Activated T-cell treated with anti-CD3 and anti-CD28 coated beads for 24 hours (primary cell): ENCODE measurements at regions not wholly inside any gene's neighbourhood (a gene's known extent, or its start where the extent isn't known, plus 50 kb on each side); places are given as distances from the start of the nearest gene placed in this dataset.
"Not testable (repeated sequence)": the region's sequence is repeated elsewhere in the genome, so short reads cannot be mapped to it uniquely, and the experiment has no call there.

Experiments
- DNase-seq: peaks from one replicate; pipeline ENCODE4 v3.0.0-alpha.2; 2020; ENCODE audit warnings: low read depth

DNA sequence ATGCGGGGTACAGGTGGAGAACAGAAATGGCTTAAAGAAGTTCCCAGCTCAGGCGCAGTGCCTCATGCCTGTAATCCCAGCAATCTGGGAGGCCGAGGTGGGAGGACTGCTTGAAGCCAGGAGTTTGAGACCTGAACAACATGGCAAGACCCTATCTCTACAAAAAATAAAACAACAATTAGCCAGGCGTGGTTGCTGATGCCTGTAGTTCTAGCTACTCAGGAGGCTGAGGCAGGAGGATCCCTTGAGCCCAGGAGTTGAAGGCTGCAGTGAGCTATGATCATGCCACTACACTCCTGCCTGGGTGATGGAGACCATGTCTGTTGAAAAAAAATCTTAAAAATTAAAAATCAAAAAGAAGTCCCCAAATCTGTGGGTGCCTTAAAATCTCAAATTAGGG is 228.3 kb upstream of the WSB1 start:
- DNase-seq = no peak

DNA sequence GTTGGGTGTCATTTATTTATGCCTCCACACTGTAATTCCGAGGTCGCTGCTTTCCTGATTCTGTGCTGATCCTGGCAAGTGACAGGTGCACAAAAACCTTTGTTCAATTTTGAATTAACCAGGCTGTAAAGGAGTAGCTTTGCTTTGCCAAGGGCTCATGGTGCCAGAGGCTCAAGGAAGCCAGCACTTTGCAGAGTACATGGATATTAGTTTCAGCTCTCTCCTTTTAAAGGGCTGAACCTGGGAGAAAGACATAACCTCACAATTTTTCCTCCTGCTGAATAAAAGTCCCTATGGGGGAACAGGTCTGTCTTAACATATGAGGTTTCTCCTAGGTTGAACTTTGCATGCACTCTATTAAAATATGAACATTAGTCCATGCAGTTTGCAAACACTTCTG is 227.6 kb upstream of the WSB1 start:
- no peak for DNase-seq

DNA sequence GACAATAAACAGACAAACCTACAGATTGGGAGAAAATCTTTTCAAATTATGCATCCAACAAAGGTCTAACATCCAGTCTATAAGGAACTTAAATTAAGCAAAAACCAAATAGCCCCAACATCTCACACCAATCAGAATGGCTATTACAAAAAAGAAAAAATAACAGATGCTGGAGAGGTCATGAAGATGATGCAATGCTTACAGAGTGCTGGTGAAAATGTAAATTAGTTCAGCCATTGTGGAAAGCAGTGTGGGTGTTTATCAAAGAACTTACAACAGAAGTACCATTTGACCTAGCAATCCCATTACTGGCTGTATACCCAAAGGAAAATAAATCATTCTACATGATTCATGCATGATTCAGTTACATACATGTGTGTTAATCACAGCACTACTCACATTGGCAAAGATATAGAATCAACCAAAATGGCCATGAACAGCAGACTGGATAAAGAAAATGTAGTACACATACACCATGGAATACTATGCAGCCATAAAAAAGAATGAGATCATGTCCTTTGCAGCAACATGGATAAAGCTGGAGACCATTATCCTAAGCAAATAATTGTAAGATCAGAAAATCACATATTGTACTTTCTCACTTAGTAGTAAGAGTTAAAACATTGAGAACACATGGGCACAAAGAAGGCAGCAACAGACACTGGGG is 223.9 kb upstream of the WSB1 start:
- no peak for DNase-seq

DNA sequence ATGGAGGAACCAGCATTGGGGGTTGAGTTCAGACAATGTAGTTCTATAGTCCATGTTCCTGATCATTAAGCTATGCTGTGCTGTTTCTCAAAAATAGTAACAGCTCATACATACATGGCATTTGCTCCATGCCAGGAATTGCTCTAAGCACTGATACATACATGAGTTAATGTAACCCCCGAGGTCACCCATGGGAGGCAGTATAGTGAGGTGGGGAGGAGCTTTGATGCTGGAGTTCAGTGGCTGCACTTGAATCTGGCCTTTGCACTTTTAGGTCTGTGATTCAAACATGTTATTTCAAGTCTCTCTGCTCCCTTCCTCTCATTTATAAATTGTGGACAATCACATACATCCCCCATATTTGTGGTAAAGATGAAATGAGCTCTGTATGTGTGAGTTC is 223.1 kb upstream of the WSB1 start:
- DNase-seq = no peak

DNA sequence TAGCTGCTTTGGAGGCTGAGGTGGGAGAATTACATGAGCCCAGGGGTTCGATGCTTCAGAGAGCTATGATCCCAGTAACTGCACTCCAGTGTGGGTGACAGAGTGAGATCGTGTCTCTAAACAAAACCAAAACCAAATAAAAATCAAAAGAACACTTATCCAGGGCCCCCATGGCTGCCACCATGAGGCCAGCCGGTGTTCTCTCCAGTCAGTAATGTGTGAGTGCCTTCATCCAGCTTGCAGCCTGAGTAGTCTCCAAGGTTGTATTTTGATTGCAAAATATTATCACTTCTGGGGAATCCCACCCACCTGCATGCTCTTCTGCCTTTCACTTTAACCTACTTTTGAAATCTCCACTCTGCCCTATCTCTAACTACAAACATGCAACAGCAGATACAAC is 221.0 kb upstream of the WSB1 start:
- DNase-seq = no peak

DNA sequence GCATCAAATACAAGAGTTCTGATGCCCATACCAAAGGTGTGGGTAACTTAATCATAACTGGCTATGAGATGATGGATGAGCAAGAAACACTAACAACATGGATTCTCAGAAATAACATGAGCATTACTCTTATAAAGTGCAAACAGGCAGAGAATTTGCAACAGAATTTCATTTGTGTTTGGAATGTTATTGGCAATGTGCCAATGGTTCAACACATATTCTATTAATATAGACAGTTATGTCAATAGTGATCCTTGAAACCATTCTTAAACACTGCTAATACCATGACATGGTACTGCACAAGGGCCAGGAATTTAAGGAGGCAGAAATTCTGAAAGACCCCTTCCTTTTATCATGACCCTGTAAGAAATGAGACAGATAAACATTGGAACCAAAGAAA is 217.1 kb upstream of the WSB1 start:
- DNase-seq = no peak

DNA sequence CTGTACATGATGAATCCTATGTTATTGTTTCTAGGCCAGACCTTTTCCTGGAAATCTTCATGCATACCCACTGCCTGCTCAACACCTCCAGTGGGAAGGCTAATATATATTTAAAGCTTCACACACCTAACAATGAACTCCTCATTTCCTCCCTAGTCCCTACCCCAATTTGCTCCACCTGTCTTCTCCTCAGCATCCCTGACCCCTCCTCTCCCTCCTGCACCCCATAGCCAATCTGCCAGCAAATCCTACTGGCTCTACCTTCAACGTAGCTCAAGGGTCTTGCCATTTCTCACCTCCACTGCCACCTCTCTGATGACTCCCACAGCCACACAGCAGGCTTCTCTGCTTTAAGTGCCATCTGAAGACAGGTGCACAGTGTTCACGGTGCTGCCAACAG is 215.6 kb upstream of the WSB1 start:
- DNase-seq = no peak

DNA sequence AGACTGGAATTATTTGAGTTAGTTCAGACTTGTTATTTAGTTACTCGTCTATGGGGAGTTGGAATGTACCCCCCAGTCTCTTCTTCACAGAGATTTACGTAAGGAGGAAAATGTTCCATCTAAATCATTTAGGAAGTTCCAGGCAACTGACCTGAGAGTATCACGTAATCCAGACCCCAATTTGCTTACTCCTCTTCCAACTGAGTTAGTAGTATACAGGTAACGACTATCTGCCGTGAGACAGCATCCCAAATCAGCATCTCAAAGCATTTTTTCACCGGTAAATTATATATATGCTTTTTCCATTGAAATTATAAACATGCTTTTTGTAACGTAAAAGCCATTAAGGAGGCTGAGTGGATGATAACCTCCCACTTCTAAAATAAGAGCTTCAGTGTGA is 214.3 kb upstream of the WSB1 start:
- DNase-seq = no peak

DNA sequence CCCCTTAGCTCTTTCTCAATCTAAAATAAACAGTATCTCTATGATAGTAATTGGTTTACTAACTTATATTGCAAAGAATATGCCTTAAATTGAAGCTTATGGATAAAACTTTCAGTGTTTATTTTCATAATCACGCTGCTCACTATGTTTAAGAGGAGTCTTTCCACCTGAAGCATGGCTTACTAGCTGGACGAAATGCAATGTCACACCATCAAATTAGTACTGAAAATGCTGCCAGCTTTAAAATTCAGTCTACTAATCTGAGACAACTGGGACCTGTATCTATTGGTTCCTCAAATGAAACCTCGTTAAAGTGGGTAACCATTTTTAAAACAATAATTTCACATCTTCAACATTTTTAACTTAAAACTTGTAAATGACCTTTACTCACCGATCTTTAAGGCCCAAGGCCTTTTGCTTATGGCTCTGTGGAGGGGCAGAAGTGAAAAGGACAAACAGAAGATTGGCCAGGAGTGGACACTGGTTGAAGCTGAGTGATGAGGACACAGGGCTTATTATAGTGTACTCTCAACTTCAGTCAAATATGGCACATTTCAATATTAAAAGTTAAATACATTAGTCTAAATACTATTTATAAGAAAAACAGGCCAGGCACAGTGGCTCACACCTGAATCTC is 212.8 kb upstream of the WSB1 start:
- DNase-seq = no peak

DNA sequence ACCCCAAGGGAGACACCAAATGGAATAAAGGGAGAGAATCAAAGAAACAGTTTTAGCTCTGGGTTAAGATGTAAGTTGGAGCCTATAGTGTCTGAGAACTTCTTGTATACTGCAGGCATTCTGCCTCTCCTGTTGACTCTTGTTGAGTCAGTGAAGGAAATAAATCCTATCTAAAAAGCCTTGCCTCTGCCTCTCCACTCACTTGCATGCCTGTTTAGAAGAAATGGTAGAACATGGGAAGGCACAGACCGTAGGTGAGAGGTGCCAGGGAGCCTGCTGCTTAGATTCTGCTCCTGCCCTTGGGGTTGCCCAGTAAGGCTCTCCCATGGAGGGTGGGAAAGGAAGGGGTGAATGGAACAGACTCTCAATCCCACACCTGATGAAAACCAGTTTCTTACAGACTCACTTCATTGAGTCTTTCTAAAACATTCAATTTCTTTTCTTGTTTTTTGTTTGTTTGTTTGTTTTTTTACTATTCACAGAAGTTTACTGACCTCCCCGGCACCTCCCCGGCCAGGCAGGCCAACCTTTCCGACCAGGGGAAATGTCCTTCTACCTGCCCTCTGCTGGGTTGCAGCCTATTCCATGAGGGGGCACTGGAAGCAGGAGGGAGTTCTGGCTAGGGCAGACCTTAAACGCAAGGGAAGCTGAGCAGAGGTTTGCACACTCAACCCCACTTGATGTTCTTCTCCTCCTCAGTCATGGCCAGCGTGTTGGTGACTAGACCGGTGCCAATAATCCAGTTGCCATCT is 211.7 kb upstream of the WSB1 start:
- no peak for DNase-seq

DNA sequence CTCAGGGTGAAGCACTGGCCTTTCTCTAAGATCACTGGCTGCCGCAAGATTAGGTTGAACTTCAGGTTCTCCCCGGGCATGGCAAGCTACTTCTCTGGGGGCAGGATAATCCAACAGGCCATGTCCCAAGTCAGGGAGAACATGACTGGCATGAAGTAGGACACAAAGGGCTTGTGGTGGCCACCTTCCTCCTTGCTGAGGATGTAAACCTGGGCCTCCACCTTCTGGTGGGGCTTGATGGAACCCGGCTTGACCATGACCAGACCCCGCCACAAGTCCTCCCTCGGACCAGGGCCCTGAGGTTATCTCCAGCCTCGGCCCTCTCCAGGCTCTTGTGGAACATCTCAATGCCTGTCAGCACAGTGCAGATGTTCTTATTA is 211.1 kb upstream of the WSB1 start:
- no peak for DNase-seq

DNA sequence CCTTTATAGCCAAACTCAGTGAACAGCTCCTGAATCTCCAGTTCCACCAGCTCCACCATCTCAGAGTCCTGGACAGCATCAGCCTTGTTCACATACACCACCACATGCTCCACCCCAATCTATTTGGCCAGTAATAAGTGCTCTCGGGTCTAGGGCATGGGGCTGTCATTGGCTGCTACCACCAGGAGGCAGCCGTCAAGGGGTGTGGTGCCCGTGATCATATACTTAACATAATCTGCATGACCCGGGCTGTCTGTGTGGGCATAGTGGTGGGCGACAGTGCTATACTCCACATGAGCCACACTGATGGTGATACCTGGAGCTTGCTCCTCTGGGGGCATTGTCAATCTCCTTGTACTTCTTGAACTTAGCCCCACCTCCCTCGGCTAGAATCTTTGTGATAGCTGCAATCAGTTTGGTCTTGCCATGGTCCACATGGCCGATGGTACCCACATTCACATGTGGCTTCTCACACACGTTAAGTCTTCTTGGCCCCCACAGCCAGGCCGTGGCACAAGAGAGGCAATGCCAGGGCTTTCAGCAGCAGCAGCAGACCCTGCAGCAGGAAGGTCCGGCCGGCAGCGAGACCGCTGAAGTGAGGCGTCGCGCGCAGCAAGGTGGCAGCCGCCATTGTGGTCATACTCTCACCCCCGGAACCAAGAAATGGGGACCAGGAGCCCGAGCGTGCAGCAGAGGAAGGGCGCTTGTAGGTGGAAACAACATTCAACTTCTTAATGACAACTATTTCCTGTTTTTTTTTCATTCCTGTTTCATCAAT is 210.3 kb upstream of the WSB1 start:
- DNase-seq = no peak

DNA sequence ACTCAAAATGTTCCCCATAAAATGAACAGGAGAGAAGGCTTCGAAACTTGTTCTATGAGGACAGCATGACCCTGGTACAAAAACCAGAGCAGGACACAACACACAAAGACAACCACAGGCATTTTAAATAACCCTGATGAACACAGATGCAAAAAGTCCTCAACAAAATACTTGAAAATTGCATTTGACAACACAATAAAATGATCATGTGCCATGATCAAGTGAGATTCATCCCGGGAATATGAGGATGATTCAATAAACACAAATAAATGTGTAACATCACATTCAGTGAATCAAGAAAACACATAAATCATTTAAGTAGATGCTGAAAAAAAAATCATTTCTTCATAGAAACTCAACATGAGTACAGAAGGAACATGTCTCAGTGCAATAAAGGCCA is 208.4 kb upstream of the WSB1 start:
- no peak for DNase-seq

DNA sequence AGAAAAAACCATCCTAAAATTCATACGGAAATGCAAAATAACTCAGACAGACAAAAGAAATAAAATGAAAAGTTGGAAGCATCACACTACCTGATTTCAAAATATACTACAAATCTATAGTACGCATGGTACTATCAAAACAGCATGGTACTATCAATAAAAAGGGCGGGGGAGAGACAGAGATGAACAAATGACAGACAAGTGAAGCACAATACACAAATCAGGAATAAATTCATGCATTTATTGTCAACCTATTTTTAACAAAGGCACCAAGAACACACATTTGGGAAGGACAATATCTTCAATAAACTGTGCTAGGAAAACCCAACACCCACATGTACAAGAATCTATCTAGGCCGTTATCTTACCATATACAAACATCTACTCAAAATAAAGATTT is 207.4 kb upstream of the WSB1 start:
- no peak for DNase-seq

DNA sequence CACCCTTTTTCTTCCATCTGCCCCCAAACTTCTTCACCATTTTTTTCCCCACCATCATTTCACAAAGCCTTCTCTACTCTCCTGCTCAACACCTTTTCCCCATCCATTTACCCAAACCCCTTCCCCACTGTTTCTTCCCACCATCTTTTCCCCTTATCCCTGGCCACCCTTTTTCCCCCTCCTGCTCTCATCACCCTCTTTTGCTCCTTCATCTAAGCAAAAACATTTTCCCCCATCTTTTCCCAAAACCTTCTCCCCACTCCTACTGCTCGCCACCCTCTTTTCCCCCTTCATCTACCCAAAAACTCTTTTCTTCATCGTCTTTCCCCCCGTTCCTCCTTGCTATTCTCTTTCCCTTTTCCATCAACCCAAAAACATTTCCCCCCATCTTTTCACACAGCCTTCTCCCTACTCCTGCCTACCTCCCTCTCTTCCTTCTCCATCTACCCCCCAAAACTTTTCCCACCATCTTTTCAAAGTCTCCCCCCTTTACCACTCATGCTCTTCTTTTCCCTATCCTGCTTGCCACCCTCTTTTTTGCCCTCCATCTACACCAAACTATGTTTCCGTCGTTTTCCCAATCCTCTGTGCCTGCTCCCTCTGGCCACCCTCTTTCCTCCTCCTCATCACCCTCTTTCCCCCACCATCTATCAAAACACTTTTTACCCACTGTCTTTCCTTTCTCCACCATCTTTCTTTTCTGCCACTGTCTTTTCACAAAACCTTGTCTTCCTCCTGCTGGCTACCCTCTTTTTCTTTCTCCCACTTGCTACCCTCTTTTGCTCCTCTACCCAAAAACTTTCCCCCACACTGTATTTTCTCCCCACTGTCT is 205.8 kb upstream of the WSB1 start:
- DNase-seq = no peak

DNA sequence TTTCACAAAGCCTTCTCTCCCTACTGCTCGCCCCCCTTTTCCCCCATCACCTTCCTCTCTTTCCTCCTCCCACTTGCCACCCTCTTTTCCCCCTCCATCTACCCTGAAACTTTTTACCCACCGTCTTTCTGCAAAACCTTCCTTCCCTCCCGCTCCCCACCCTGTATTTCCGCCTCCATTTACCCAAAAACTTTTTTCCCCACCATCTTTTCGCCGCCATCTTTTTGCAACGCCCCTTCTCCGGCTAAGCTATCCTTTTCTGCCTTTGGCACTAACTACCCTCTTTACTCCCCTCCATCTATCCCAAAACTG is 205.2 kb upstream of the WSB1 start:
- no peak for DNase-seq

DNA sequence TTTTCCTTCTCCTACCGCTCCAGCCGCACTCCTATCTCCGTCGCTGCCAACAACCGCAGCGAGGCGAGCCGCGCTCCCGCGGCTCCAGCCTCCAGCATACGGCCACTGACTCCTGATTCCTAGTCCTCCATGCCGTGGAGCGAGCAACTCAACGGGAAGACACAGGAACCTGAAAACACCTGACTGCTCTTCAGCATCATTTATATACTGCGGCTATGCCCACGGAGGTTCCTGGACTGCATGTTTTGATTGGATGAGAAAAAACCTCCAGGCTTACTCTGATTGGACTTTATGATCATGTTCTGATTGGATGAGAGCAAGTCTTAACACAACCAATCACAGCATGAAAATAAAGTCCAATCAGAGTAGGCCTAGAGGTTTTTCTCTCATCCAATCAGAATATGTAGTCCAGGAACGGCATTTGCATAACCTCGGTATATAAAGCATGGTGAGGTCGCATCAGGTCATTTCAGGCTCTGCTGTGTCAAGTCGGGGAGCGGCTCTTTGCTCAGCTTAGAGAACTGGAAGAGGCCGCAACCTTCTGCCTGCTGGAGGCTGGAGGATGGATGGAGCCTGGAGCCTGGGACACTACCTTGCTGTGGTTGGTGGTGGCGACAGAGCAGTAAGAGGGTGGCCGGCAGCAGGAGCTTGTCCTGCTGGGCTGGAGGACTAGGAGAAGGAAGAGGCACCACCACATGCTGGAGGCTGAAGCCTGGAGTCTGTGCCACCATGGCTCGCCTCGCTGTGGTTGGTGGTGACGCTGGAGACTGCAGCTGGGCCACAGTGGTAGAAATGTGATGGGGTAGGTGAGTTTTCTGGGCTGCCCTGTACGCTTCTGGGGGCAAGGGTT is 204.6 kb upstream of the WSB1 start:
- DNase-seq = not testable (repeated sequence)

DNA sequence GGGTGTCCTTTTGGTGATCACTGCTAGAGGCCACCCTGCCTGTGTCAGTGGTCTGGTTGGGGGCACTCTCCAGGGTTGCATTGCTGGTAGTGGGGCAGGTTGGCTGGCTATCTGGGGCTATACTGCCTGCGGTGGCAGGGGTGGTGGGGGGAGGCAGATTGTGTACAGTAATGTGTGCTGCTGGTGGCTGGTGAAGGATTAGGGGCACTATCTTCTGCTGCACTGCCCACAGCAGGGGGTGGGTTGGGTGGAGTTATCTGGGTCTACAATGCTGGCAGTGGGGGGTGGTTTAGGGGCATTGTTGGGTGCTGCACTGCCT is 204.0 kb upstream of the WSB1 start:
- DNase-seq = no peak

DNA sequence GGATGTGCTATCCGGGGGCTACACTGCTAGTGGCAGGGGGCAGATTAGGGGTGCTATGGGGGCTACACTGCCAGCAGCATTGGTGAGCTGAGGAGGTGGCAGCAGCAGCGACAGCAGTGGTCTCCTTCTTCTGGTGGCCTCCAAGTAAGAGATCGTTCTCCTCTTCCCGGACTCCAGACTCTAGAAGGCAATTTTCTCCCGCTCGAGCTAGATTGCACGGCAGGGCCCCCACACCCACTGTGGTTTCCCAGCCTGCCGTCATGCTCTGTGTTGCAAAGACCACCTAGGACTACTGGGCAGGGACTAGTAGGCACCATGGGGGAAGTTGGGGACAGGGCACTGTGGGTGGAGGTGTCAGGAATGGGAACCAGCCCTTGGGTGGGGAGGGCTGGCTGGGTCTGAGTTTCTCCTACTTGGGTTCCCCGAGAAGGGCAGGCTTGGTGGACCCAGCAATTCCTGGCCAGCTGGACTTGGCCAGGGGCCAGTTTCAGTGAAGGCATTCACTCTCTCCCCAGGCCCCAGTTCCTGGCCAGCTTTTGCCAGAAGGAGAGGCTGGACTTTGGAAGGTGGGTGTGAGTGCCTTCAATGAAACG is 203.4 kb upstream of the WSB1 start:
- not testable (repeated sequence) for DNase-seq

DNA sequence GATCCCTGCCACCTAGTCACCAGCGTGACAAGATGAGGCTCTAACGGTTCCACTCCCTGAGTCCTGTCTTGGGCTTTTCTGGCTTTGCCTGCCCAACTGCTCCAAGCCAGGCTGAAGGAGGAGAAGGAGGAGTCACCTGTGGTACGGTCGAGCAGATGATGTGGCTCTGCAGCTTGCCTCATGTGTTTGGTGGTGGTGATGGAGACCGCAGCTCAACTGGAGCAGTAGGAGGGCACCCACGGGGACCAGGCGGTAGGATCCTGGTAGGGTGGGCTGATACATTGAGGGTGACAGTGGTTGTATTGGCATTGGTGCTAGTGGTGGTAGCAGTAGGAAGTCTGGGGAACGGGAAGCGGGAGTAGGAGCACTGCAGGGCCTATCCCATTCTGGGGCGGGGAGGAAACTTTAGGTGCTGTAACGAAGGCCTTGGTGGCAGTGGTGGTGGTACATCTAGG is 202.8 kb upstream of the WSB1 start:
- no peak for DNase-seq

DNA sequence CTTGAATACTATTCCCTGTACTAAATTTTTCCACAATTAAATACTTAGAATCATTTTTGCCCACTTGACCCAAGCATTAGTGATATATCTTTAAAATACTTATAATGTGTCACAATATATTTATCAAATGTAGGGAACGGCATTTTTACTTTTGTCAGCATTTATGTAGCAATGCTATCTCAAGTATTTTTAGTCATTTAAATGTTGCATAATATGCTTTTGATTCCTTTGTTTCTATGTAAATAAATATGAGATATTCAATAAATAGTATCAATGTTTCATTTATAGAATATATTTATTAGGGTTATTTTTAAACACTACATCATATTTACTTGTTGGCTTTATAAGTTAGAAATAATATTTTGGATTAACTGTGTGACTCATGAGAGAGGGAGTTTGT is 199.7 kb upstream of the WSB1 start:
- DNase-seq = not testable (repeated sequence)
